ENCODE measurements at regions not wholly inside any gene's neighbourhood (a gene's known extent, or its start where the extent isn't known, plus 50 kb on each side); places are given as distances from the start of the nearest gene placed in this dataset.

DNA sequence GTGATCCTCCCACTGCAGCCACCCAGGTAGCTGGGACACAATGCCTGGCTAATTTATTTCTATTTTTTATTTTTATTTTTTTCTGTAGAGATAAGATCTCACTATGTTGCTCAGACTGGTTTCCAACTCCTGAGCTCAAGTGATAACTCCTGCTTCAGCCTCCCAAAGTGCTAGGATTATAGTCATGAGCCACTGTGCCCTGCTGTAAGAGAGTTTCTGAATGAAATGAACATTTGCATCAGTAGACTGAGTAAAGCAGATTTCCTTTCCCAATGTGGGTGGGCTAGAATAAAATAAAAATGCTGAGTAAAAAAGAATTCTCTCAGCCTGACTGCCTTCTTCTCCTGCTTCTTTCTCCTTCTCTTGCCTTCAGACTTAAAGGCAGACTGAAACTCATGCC is 555.4 kb upstream of the PITX2 start (continued):
- TF ChIP-seq YBX1 (IDR thresholded peaks at IDR 0.05): no peak
- no peak for TF ChIP-seq ZNF207 (IDR thresholded peaks at IDR 0.05; ENCODE audit: borderline replicate concordance)
- TF ChIP-seq IRF4 (IDR thresholded peaks at IDR 0.05; ENCODE audit: low read depth, low read length): no peak
- TF ChIP-seq, protein P1, sequence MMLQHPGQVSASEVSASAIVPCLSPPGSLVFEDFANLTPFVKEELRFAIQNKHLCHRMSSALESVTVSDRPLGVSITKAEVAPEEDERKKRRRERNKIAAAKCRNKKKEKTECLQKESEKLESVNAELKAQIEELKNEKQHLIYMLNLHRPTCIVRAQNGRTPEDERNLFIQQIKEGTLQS (IDR thresholded peaks at IDR 0.05; ENCODE audit: borderline replicate concordance, extremely low read depth, low read depth, low read length): no peak
- TF ChIP-seq, protein P2, sequence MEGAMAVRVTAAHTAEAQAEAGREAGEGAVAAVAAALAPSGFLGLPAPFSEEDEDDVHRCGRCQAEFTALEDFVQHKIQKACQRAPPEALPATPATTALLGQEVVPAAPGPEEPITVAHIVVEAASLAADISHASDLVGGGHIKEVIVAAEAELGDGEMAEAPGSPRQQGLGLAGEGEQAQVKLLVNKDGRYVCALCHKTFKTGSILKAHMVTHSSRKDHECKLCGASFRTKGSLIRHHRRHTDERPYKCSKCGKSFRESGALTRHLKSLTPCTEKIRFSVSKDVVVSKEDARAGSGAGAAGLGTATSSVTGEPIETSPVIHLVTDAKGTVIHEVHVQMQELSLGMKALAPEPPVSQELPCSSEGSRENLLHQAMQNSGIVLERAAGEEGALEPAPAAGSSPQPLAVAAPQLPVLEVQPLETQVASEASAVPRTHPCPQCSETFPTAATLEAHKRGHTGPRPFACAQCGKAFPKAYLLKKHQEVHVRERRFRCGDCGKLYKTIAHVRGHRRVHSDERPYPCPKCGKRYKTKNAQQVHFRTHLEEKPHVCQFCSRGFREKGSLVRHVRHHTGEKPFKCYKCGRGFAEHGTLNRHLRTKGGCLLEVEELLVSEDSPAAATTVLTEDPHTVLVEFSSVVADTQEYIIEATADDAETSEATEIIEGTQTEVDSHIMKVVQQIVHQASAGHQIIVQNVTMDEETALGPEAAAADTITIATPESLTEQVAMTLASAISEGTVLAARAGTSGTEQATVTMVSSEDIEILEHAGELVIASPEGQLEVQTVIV (IDR thresholded peaks at IDR 0.05; ENCODE audit: borderline replicate concordance, partially characterized antibody): no peak
- TF ChIP-seq NFYA (IDR thresholded peaks at IDR 0.05; ENCODE audit: borderline replicate concordance, low read depth, low read length): no peak
- TF ChIP-seq, protein P3, sequence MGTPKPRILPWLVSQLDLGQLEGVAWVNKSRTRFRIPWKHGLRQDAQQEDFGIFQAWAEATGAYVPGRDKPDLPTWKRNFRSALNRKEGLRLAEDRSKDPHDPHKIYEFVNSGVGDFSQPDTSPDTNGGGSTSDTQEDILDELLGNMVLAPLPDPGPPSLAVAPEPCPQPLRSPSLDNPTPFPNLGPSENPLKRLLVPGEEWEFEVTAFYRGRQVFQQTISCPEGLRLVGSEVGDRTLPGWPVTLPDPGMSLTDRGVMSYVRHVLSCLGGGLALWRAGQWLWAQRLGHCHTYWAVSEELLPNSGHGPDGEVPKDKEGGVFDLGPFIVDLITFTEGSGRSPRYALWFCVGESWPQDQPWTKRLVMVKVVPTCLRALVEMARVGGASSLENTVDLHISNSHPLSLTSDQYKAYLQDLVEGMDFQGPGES (IDR thresholded peaks at IDR 0.05): no peak
- TF ChIP-seq IKZF2 (IDR thresholded peaks at IDR 0.05): no peak
- no peak for TF ChIP-seq ESRRA (IDR thresholded peaks at IDR 0.05; ENCODE audit: low read length)

DNA sequence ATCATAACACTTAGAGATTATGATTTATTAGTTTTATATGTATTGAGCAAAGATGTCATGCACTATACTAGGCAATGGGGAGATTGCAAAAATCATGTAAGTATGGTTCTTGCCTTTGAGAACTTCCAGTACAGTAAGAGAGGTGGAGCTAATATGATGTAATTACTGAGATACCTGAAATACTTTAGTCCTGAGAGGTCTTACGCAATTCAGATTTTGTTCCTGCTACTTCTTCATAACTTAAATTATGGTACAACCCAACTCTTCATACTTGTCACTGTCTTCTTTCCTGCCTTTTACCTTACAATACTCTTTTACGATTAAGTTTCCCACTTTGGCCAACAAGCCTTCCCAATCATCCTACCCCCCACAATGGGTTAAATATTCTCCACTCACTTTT is 564.2 kb upstream of the PITX2 start:
- TF ChIP-seq, protein P4, sequence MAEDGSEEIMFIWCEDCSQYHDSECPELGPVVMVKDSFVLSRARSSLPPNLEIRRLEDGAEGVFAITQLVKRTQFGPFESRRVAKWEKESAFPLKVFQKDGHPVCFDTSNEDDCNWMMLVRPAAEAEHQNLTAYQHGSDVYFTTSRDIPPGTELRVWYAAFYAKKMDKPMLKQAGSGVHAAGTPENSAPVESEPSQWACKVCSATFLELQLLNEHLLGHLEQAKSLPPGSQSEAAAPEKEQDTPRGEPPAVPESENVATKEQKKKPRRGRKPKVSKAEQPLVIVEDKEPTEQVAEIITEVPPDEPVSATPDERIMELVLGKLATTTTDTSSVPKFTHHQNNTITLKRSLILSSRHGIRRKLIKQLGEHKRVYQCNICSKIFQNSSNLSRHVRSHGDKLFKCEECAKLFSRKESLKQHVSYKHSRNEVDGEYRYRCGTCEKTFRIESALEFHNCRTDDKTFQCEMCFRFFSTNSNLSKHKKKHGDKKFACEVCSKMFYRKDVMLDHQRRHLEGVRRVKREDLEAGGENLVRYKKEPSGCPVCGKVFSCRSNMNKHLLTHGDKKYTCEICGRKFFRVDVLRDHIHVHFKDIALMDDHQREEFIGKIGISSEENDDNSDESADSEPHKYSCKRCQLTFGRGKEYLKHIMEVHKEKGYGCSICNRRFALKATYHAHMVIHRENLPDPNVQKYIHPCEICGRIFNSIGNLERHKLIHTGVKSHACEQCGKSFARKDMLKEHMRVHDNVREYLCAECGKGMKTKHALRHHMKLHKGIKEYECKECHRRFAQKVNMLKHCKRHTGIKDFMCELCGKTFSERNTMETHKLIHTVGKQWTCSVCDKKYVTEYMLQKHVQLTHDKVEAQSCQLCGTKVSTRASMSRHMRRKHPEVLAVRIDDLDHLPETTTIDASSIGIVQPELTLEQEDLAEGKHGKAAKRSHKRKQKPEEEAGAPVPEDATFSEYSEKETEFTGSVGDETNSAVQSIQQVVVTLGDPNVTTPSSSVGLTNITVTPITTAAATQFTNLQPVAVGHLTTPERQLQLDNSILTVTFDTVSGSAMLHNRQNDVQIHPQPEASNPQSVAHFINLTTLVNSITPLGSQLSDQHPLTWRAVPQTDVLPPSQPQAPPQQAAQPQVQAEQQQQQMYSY (CRISPR knock-in tag; IDR thresholded peaks at IDR 0.05): no peak
- TF ChIP-seq ZNF217 (IDR thresholded peaks at IDR 0.05): no peak
- no peak for TF ChIP-seq ATF7 (IDR thresholded peaks at IDR 0.05; ENCODE audit: low read depth)
- TF ChIP-seq WRNIP1 (IDR thresholded peaks at IDR 0.05; ENCODE audit: borderline replicate concordance, low read depth, low read length): no peak
- no peak for TF ChIP-seq BACH1 (IDR thresholded peaks at IDR 0.05; ENCODE audit: borderline replicate concordance)
- no peak for TF ChIP-seq BHLHE40 (IDR thresholded peaks at IDR 0.05; ENCODE audit: borderline replicate concordance in 1 of 2, low read depth in 2 of 2, low read length in 1 of 2)
- TF ChIP-seq CHD4 (IDR thresholded peaks at IDR 0.05): no peak
- no peak for TF ChIP-seq NFXL1 (IDR thresholded peaks at IDR 0.05; ENCODE audit: borderline replicate concordance)
- TF ChIP-seq BCL11A (IDR thresholded peaks at IDR 0.05; ENCODE audit: low read depth, low read length): no peak
- no peak for TF ChIP-seq ZZZ3 (IDR thresholded peaks at IDR 0.05; ENCODE audit: control insufficient read depth, insufficient read length, low read depth)
- WGBS (ENCODE audit: insufficient coverage, insufficient replicate concordance, low lambda C conversion rate, missing lambda C conversion rate): 42% methylated on average over 2 of the region's 2 CpGs
- ChIA-PET POLR2A (no interaction called here), SMC1A (ENCODE audit: uncharacterized antibody, unreplicated experiment) (no interaction called here), CTCF (no interaction called here), RAD21 (ENCODE audit: unreplicated experiment) (no interaction called here)
- no peaks in the 10 kb centered on the region for H3K27me3 ChIP-seq (replicated peaks in 1 of 2; ENCODE audit: control insufficient read depth in 2 of 2, insufficient read depth in 2 of 2, low read length in 1 of 2)
- no peaks in the 10 kb centered on the region for H3K9me3 ChIP-seq (replicated peaks; ENCODE audit: control insufficient read depth, insufficient read depth, low read length)
- H3K4me3 ChIP-seq: no peak overlapping the region
- intact Hi-C loops (cut with micrococcal nuclease; ENCODE audit: unreplicated experiment) (no loop called here), in situ Hi-C loops (cut with MboI) (no loop called here)
- no peak for FAIRE-seq
- no peaks in the 10 kb centered on the region for H3K4me1 ChIP-seq (ENCODE audit: control insufficient read depth, insufficient read depth, low read length)
- no peak overlapping the region for H3K9ac ChIP-seq (ENCODE audit: control insufficient read depth, insufficient read depth, low read length)
- no peak overlapping the region for H3K4me2 ChIP-seq (ENCODE audit: control insufficient read depth, insufficient read depth)
- no peak overlapping the region for H2AFZ ChIP-seq (ENCODE audit: control insufficient read depth, low read depth, low read length)
- H3K79me2 ChIP-seq (ENCODE audit: control insufficient read depth, insufficient read depth, low read length): no peaks in the 10 kb centered on the region
- no peaks in the 10 kb centered on the region for H4K20me1 ChIP-seq (ENCODE audit: control insufficient read depth, insufficient read depth)
- no peak for ATAC-seq
- no TSS peak for BruUV-seq (replicated peaks)
- H3K27ac ChIP-seq (ENCODE audit: control insufficient read depth, insufficient read depth): no peak overlapping the region
- no peak for DNase-seq (ENCODE audit: low read depth, low spot score)
- H3K36me3 ChIP-seq (ENCODE audit: control insufficient read depth in 2 of 2, insufficient read depth in 2 of 2, low read length in 1 of 2): no peaks in the 10 kb centered on the region
